Cardiac septum (tissue), 1 donor: ENCODE measurements at regions not wholly inside any gene's neighbourhood (a gene's known extent, or its start where the extent isn't known, plus 50 kb on each side); places are given as distances from the start of the nearest gene placed in this dataset.

Experiments
- DNase-seq: peaks from one replicate; pipeline ENCODE4 v3.0.0-alpha.2; 2020; ENCODE audit warnings: low spot score
- intact Hi-C: fragments of 100-400 bp; cut with DNase I; formaldehyde crosslinking; loops from one replicate; pipeline ENCODE4 v1.14.0; 2022
- donor health status: DM: no; HTN: no; CAD: no.

- intact Hi-C loops = no loop called here
- no peak for DNase-seq
Observed at GRCh38 chr5:105428451-105429380, 1866.1 kb upstream of the NUDT12 start.

GRCh38 chr5:105414067-105414466 is 1851.5 kb upstream of the NUDT12 start:
- intact Hi-C loops = no loop called here
- no peak for DNase-seq

GRCh38 chr5:105413406-105413990 is 1850.9 kb upstream of the NUDT12 start:
- no peak for DNase-seq
- intact Hi-C loops = no loop called here

- intact Hi-C loops = no loop called here
- no peak for DNase-seq
Observed at GRCh38 chr5:105409695-105410094, 1847.1 kb upstream of the NUDT12 start.

GRCh38 chr5:105407200-105407599 is 1844.6 kb upstream of the NUDT12 start:
- intact Hi-C loops = no loop called here
- DNase-seq = no peak

- intact Hi-C loops = no loop called here
- DNase-seq = no peak
Observed at GRCh38 chr5:105397749-105398148, 1835.2 kb upstream of the NUDT12 start.

GRCh38 chr5:105392710-105393149 is 1830.1 kb upstream of the NUDT12 start:
- DNase-seq = peak; percentile 57
- intact Hi-C loops = no loop called here

GRCh38 chr5:105392122-105392709 is 1829.6 kb upstream of the NUDT12 start:
- intact Hi-C loops = no loop called here
- peak; percentile 41 for DNase-seq

GRCh38 chr5:105380126-105380525 is 1817.5 kb upstream of the NUDT12 start:
- DNase-seq = no peak
- intact Hi-C loops = no loop called here

- intact Hi-C loops = no loop called here
- no peak for DNase-seq
Observed at GRCh38 chr5:105371169-105371568, 1808.6 kb upstream of the NUDT12 start.

GRCh38 chr5:105350486-105351140 is 1788.0 kb upstream of the NUDT12 start:
- DNase-seq = no peak
- intact Hi-C loops = no loop called here

GRCh38 chr5:105331558-105331957 is 1769.0 kb upstream of the NUDT12 start:
- intact Hi-C loops = no loop called here
- DNase-seq = no peak

- no peak for DNase-seq
- intact Hi-C loops = no loop called here
Observed at GRCh38 chr5:105330185-105330584, 1767.6 kb upstream of the NUDT12 start.

- intact Hi-C loops = no loop called here
- DNase-seq = no peak
Observed at GRCh38 chr5:105304859-105305258, 1742.3 kb upstream of the NUDT12 start.

GRCh38 chr5:105288946-105289345 is 1726.4 kb upstream of the NUDT12 start:
- intact Hi-C loops = no loop called here
- DNase-seq = no peak

GRCh38 chr5:105283134-105283533 is 1720.5 kb upstream of the NUDT12 start:
- no peak for DNase-seq

GRCh38 chr5:105274079-105274478 is 1711.5 kb upstream of the NUDT12 start:
- intact Hi-C loops = no loop called here
- DNase-seq = no peak

More at GRCh38 chr5:105283134-105283533, 1720.5 kb upstream of the NUDT12 start:
- intact Hi-C loops = no loop called here

- DNase-seq = no peak
- intact Hi-C loops = no loop called here
Observed at GRCh38 chr5:105263515-105263914, 1700.9 kb upstream of the NUDT12 start.

GRCh38 chr5:105259581-105260217 is 1697.1 kb upstream of the NUDT12 start:
- no peak for DNase-seq
- intact Hi-C loops = no loop called here

- intact Hi-C loops = no loop called here
- no peak for DNase-seq
Observed at GRCh38 chr5:105238561-105238960, 1676.0 kb upstream of the NUDT12 start.
